GM18909 (cell line): ENCODE measurements at regions not wholly inside any gene's neighbourhood (a gene's known extent, or its start where the extent isn't known, plus 50 kb on each side); places are given as distances from the start of the nearest gene placed in this dataset.
"Not testable (repeated sequence)": the region's sequence is repeated elsewhere in the genome, so short reads cannot be mapped to it uniquely, and the experiment has no call there.

Experiments used
- ATAC-seq: cut with Tn5 transposase; IDR thresholded peaks from one replicate; pipeline ENCODE4 v1.9.1; 2021; ENCODE audit warnings: mild to moderate bottlenecking; ENCODE audit not compliant: unreplicated experiment, poor library complexity

- ATAC-seq, result no peak
Observed at GRCh38 chrX:131356725-131357124, 67.6 kb upstream of the IGSF1 start.

DNA sequence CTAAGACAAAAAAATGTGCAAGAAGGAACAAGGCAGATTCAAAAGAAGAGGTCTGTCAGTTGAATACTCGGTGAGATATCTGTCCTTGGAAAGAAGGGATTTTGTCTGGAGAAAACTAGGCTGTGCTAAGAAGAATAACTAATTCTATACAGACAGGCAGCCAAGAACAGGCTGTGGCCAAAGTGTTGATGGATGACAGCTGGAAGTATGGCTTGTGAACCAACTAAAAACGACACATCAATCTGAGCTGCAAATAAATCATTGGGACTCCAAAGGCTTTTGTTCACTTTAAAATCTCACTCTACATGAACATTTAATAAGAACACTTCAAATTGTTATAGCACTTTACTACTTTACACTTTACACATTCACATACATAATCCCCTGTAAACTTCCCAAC is 70.5 kb upstream of the IGSF1 start:
- ATAC-seq, result no peak

DNA sequence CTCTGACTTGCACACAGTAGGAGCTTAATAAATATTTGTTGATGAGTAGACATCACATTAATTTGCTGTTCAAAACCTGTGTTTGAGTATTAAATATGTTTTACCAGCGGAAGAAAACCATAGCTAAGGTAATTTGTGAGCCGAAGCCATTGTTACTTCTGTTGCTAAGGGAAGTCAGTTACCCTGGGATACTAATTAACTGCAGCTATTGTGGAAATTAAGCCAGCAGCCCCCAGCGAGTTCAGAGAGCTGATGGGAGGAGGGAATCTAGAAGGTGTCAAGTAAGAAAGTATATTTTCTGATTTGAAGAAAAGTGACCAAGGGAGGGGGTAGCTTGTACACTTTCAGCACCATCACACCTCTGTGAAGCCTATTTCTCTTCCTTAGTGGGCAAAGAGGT is 76.7 kb upstream of the IGSF1 start:
- ATAC-seq, result no peak

DNA sequence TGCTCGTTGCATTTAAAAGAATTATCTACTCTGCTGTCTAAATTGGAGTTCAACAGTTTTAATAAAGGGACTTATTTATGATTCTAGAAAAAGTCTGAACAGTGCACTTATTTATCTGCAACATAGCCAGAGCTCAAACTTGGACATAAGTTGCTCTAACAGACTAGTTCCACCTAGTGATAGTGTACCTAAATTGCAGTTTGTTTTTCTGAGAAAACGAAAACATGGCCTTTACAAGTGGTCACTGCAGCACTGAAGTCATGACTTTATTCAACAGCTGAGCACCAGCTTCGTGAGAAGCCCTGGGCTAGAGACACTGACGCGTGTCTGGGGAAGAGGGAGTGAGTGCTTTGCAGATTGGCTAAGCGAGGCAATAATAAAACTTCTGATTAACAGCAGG is 77.3 kb upstream of the IGSF1 start:
- no peak for ATAC-seq

GRCh38 chrX:131388293-131388692 is 99.2 kb upstream of the IGSF1 start:
- no peak for ATAC-seq

GRCh38 chrX:131392666-131393065 is 103.6 kb upstream of the IGSF1 start:
- no peak for ATAC-seq

- ATAC-seq, result no peak
Observed at GRCh38 chrX:131393426-131393825, 104.3 kb upstream of the IGSF1 start.

GRCh38 chrX:131394384-131394783 is 105.3 kb upstream of the IGSF1 start:
- ATAC-seq, result no peak

DNA sequence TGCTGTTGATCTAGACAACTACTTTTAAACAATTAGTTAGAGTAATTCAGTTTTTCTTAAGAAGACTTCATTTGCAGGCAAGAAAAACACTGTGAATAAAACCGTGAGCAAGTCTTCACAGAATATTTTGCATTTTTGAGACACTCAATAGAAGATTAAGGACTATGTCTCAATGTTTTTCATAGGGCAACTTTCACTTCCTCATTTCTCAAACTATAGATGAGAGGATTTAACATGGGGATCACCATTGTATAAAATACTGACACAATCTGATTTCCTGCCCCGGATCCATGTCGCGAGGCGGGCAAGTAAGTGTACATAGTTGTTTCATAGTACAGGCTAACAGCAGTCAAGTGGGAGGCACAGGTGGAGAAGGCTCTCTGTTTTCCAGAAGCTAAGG is 108.8 kb upstream of the IGSF1 start:
- ATAC-seq, result no peak

DNA sequence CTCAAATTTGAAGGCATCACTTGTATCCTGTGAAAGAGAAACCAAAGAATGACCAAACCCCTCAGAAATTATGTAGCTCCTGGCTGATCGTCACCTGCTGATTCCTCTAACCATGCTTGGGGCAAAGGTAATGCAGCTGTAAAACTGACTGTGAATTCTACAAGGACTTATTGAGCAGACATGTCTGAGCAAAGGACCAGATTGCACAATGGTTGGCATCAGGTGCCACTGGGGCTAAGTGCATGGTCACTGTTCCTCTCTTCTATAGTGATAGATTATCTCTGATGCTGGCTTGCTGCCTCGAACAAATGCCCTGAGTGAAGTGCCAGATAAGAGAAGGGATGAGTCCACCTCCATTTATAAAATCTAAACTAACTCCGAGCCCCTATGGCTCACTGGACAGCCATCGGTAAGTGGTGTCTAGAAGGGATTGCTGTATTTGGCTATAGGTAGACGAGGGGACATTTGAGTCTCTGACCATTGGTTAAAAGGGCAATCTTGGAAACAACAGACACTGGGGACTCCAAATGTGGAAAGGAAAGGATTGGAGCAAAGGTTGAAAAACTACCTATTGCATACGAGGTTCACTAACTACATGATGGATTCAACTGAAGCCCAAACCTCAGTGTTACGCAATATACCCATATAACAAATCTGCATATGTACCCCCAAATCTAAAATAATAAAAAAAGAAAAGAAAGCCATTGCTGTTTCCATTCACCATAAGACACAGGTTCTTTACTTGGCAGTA is 110.7 kb upstream of the IGSF1 start:
- ATAC-seq, result no peak

GRCh38 chrX:131402124-131402811 is 113.2 kb upstream of the IGSF1 start:
- no peak for ATAC-seq

- peak; percentile 78 for ATAC-seq
Observed at GRCh38 chrX:131405497-131405896, 116.4 kb upstream of the IGSF1 start.

DNA sequence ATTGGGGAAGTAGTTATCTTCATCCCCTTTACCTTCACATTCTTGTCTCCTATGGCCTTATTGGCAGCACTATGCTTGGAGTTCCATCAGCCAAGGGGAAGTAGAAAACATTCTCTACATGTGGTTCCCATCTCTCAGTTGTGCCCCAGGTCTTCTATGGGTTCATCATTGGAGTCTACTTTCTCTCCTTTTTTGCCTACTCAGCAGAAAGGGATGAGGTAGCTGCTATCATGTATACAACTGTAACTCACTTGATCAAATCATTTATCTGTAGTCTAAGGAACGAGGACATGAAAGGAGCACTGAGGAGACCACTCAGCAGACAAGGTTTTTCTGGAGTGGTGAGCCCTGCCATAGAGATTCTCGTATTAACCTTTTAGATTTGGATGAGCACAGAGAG is 119.0 kb upstream of the OR13H1 start:
- ATAC-seq, result no peak

- not testable (repeated sequence) for ATAC-seq
Observed at GRCh38 chrX:131430465-131430864, 113.4 kb upstream of the OR13H1 start.

GRCh38 chrX:131441033-131441432 is 102.8 kb upstream of the OR13H1 start:
- no peak for ATAC-seq

DNA sequence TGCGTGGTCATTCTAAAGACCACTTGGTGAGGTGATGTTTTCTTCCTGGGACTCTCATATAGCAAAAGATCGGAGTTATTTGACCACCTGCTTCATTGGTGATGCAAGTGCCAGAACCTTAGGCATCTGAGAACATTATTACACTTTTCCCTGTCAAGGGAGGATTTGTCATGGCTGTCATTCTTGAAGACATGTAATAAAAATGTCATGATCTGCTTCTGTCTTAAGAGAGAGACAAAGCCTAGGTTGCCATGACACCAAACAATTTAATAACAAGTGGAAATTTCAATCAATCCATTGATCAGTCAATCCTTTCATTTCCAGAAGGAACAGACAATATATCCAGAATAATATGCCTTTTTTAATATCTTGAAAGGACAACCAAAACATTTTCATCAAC is 97.9 kb upstream of the OR13H1 start:
- ATAC-seq, result no peak

DNA sequence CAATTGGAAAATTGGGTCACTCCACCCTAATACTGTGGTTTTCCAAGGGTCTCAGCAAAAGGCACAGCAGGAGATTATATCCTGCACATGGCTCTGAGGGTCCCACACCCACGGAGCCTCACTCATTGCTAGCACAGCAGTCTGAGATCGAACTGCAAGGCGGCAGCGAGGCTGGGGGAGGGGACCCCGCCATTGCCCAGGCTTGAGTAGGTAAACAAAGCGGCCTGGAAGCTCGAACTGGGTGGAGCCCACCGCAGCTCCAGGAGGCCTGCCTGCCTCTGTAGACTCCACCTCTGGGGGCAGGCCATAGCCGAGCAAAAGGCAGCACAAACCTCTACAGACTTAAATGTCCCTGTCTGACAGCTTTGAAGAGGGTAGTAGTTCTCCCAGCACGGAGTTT is 82.0 kb upstream of the OR13H1 start:
- not testable (repeated sequence) for ATAC-seq

DNA sequence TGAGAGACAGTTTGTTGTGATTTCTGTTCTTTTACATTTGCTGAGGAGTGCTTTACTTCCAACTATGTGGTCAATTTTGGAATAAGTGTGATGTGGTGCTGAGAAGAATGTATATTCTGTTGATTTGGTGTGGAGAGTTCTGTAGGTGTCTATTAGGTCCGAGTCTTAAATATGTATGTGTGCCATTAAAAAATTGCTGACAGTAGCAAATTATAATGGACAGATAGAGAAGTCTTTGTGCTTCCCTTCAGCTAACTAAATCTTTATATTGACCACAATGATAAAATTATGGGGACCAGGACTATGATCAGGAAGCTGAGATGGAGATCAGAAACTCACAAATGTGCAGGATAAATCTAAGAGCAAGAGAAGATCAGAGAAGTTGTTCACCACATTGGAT is 70.1 kb upstream of the OR13H1 start:
- not testable (repeated sequence) for ATAC-seq

DNA sequence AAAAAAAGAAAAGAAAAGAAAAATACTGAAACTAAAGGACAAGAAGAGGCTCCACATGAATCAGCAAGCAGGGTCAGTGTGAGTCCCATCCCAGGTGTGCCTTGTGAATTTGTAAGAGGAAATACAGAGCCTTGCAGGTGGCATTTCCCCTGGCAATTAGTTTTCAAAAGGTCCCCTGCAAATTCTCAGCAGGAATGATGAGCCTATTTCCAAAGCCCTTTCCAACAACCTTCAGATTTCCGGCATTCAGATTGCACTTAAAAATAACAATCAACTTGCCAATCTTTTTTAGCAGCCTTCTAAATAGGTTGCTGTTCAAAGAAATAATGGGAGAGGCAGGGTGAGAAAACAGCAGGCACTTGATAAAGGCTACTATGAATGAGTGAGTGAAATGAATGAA is 66.4 kb upstream of the OR13H1 start:
- ATAC-seq, result no peak
